BJ (cell line): ENCODE measurements at regions not wholly inside any gene's neighbourhood (a gene's known extent, or its start where the extent isn't known, plus 50 kb on each side); places are given as distances from the start of the nearest gene placed in this dataset.

Experiments used
- CTCF ChIA-PET: fragments of 350-600 bp; formaldehyde crosslinking; extraction: SDS; loops from one replicate; lab custom pipeline; 2021; ENCODE audit warnings: antibody characterized with exemption, inconsistent platforms; lab: Yijun Ruan, JAX
- POLR2A ChIA-PET: fragments of 300-600 bp; sonication (Branson Sonifier 250); formaldehyde crosslinking; extraction: SDS; loops from one replicate; lab custom pipeline; 2021; ENCODE audit warnings: antibody characterized with exemption; lab: Charles Lee
- DNase-seq: peaks from one replicate; pipeline ENCODE4 v3.0.0-alpha.2; 2011; ENCODE audit warnings: low read depth
- H3K27me3 ChIP-seq: 2 replicates; pipeline ENCODE4 v1.6.0; 2011; ENCODE audit warnings: low read length; ENCODE audit not compliant: control insufficient read depth, insufficient read depth
- H3K36me3 ChIP-seq: 2 replicates; pipeline ENCODE4 v1.5.1; 2011; ENCODE audit warnings: low read length; ENCODE audit not compliant: control insufficient read depth, insufficient read depth
- H3K4me3 ChIP-seq: 2 replicates; pipeline ENCODE4 v1.5.1; 2011; ENCODE audit warnings: low read depth, mild to moderate bottlenecking, control low read depth, low read length
- CTCF ChIP-seq: IDR thresholded peaks from 2 replicates; pipeline ENCODE4 v1.5.1; 2011; ENCODE audit warnings: low read depth, mild to moderate bottlenecking, control low read depth, inconsistent platforms, low read length, moderate library complexity; ENCODE audit not compliant: insufficient read depth

DNA sequence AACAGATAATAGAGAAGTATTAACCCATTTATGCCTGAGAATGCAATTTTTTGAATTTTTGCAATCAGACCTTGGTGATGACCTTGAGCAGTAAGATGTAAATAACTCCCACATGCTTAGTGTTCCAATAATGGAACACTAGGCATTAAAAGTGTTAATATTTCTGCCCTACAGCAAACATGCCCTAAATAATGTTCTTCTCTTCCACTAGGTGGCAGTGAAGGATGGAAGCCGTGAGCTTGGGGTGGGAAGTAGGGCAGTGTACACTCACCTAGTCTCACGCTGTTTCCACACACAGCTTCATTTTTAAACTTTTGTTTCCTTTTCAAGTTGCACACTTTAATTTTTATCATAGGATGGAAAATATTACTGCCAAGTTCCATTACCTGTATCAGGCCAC is 613.1 kb upstream of the HS3ST1 start:
- ChIA-PET CTCF (no interaction called here), POLR2A (no interaction called here)
- Histone ChIP-seq H3K27me3 (no peaks in the 10 kb centered on the region), H3K36me3 (no peaks in the 10 kb centered on the region), H3K4me3 (no peak overlapping the region)
- TF ChIP-seq CTCF: no peak
- DNase-seq: no peak

DNA sequence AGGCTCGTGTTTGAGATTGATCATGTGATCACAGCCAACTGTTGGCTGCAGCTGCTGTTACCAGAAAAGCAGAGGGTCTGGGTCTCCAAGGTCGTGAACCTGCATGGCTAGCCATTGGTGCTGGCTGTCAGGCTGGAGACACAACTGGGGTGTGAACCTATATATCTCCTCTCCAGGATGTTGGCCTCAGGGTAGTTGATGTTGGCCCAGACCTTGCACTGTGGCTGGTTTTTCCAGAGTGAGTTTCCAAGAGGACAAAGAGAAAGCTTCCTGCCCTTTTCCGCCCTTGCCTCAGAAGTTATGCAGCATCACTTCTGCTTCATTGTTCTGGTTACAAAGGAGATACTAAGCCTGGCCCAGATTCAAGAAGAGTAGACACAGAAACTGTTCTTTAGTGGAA is 607.8 kb upstream of the HS3ST1 start:
- POLR2A ChIA-PET: no interaction called here
- no peak for DNase-seq
- no peaks in the 10 kb centered on the region for H3K36me3 ChIP-seq
- H3K4me3 ChIP-seq: no peak overlapping the region
- no peaks in the 10 kb centered on the region for H3K27me3 ChIP-seq
- CTCF ChIA-PET: no interaction called here
- TF ChIP-seq CTCF: no peak

DNA sequence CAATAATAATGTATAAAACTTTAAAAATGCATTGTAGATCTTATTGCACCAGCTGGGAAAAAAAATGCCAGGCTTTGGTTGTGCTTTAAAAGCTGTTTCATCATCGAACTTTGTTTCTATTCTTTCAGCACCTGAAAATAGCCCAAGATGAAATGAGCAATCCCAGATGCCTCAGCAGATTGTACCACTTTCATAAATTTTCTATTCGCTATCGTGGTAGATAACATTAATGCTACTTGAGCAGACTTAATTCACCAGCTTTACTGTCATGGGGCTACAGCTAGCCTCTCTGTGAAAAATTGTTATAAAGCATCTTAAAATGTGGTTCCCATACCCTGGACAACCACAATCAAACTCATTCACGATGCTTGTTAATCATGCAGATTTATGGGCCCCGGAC is 599.6 kb upstream of the HS3ST1 start:
- Histone ChIP-seq H3K36me3 (no peaks in the 10 kb centered on the region), H3K4me3 (no peak overlapping the region), H3K27me3 (no peaks in the 10 kb centered on the region)
- CTCF ChIA-PET: no interaction called here
- POLR2A ChIA-PET: no interaction called here
- TF ChIP-seq CTCF: no peak
- no peak for DNase-seq

- TF ChIP-seq CTCF: no peak
- DNase-seq: no peak
- ChIA-PET CTCF (interaction anchor here (0.6 kb wide), 1 partner anchor 707 kb away, joined by 5 read pairs; no protein-coding TSS in a partner anchor), POLR2A (no interaction called here)
- Histone ChIP-seq H3K4me3 (no peak overlapping the region), H3K36me3 (no peaks in the 10 kb centered on the region), H3K27me3 (no peaks in the 10 kb centered on the region)
Observed at GRCh38 chr4:12022409-12022808, 593.7 kb upstream of the HS3ST1 start.

GRCh38 chr4:12016729-12017128 is 588.0 kb upstream of the HS3ST1 start:
- TF ChIP-seq CTCF: no peak
- no peaks in the 10 kb centered on the region for H3K36me3 ChIP-seq
- no peaks in the 10 kb centered on the region for H3K27me3 ChIP-seq
- CTCF ChIA-PET: no interaction called here
- POLR2A ChIA-PET: no interaction called here
- no peak overlapping the region for H3K4me3 ChIP-seq
- DNase-seq: no peak
